GM12864 (cell line): ENCODE measurements at regions not wholly inside any gene's neighbourhood (a gene's known extent, or its start where the extent isn't known, plus 50 kb on each side); places are given as distances from the start of the nearest gene placed in this dataset.

ENCODE experiments used
- DNase-seq: peaks from one replicate; pipeline ENCODE4 v3.0.0-alpha.2; 2011; ENCODE audit warnings: low read depth
- H3K4me3 ChIP-seq: 2 replicates; pipeline ENCODE4 v1.5.1; 2011; ENCODE audit warnings: mild to moderate bottlenecking, low read depth, low read length, control low read depth
- TF ChIP-seq, protein P1 (sequence below): IDR thresholded peaks from 2 replicates; pipeline ENCODE4 v1.5.1; 2011; ENCODE audit warnings: low read depth, mild to moderate bottlenecking, moderate library complexity, low read length, control low read depth, inconsistent platforms; ENCODE audit errors: missing control alignments

GRCh38 chr11:29844031-29844430 lies 172.8 kb downstream of the KCNA4 start:
- H3K4me3 ChIP-seq: no peak overlapping the region
- DNase-seq: no peak
- TF ChIP-seq, protein P1, sequence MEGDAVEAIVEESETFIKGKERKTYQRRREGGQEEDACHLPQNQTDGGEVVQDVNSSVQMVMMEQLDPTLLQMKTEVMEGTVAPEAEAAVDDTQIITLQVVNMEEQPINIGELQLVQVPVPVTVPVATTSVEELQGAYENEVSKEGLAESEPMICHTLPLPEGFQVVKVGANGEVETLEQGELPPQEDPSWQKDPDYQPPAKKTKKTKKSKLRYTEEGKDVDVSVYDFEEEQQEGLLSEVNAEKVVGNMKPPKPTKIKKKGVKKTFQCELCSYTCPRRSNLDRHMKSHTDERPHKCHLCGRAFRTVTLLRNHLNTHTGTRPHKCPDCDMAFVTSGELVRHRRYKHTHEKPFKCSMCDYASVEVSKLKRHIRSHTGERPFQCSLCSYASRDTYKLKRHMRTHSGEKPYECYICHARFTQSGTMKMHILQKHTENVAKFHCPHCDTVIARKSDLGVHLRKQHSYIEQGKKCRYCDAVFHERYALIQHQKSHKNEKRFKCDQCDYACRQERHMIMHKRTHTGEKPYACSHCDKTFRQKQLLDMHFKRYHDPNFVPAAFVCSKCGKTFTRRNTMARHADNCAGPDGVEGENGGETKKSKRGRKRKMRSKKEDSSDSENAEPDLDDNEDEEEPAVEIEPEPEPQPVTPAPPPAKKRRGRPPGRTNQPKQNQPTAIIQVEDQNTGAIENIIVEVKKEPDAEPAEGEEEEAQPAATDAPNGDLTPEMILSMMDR: no peak

DNA sequence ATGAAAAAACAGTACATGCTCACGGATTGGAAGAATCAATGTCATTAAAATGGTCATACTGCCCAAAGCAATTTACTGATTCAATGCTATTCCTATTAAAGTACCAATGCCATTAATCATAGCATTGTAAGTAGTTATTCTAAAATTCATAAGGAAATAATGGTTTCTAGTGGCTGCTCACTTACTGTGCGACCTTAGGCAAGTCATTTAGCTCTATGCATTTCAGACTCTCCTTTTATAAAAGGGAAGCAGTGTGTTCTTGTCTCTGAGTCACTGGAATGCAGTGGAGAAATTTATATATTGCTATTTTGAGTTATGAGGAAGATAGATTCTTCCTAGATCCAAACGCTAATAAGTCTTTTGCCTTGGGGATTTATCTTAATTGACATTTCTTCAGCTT lies 174.8 kb downstream of the KCNA4 start:
- TF ChIP-seq, protein P1: no peak
- no peak for DNase-seq
- no peak overlapping the region for H3K4me3 ChIP-seq

GRCh38 chr11:29826878-29827277 lies 190.0 kb downstream of the KCNA4 start:
- no peak for DNase-seq
- TF ChIP-seq, protein P1: no peak
- no peak overlapping the region for H3K4me3 ChIP-seq

DNA sequence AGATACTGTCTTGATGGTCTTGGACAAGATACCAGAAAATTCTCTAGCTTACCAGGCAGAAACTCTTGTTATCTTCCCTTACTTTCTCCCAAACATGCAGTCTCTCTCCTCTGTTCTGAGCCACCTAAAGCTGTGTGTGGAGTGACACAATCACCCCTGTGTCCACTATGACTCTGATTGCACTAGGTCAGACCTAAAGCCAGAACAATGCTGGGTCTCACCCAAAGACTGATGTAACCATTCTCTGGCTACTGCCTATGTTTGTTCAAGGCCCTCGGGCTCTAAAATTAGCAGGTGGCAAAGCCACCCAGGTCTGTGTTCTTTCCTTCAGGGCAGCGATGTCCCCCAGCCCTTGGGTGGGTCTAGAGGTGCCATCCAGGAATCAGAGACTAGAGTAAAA lies 200.5 kb downstream of the KCNA4 start:
- DNase-seq: no peak
- TF ChIP-seq, protein P1: no peak
- no peak overlapping the region for H3K4me3 ChIP-seq

DNA sequence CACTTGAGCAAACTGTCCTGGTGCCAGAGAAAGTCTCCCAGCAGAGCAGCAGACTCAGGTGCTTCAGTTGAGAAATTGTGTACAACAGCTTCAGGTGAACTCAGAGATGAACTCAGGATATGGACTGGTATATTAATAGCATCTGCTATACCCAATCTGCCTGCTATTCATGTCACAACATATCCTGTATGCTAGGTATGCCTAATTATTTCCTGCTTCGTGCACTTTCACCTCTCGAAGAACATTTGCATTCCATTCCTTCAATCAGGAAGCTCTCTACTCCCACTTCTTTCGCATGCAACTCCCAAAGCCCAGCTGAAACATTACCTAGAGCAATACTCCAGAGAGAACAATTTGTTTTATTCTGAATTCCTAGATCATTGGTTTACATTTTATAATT lies 207.7 kb downstream of the KCNA4 start:
- TF ChIP-seq, protein P1: no peak
- DNase-seq: no peak
- H3K4me3 ChIP-seq: no peak overlapping the region

GRCh38 chr11:29802522-29802921 lies 214.3 kb downstream of the KCNA4 start:
- no peak for DNase-seq
- TF ChIP-seq, protein P1: no peak
- H3K4me3 ChIP-seq: no peak overlapping the region

- TF ChIP-seq, protein P1: no peak
- no peak for DNase-seq
- no peak overlapping the region for H3K4me3 ChIP-seq
Observed at GRCh38 chr11:29801561-29801960, 215.3 kb downstream of the KCNA4 start.
